GM19463 (cell line): ENCODE measurements at regions not wholly inside any gene's neighbourhood (a gene's known extent, or its start where the extent isn't known, plus 50 kb on each side); places are given as distances from the start of the nearest gene placed in this dataset.
"Not testable (repeated sequence)": the region's sequence is repeated elsewhere in the genome, so short reads cannot be mapped to it uniquely, and the experiment has no call there.

Experiments used
- ATAC-seq: cut with Tn5 transposase; IDR thresholded peaks from one replicate; pipeline ENCODE4 v1.9.1; 2021; ENCODE audit warnings: mild to moderate bottlenecking, moderate library complexity; ENCODE audit not compliant: unreplicated experiment

DNA sequence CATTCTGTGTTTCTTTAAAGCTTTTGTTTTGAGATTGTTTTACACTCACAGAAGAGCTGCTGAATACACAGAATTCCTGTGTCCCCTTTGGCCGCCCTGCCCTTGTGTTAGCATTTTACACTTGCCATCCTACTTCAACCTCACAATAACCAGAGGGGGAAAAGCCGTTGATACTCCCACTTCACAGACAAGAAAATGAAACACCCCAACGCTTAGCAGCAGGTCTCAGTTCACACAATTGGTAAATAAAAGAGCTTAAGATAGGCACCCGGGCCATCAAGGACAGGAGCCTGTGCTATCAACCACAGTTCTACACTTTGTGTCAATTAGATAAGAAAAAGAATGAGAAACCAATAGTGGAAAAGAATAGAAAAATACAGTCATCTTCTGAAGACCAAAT is 178.0 kb downstream of the SYK start:
- ATAC-seq, result no peak

DNA sequence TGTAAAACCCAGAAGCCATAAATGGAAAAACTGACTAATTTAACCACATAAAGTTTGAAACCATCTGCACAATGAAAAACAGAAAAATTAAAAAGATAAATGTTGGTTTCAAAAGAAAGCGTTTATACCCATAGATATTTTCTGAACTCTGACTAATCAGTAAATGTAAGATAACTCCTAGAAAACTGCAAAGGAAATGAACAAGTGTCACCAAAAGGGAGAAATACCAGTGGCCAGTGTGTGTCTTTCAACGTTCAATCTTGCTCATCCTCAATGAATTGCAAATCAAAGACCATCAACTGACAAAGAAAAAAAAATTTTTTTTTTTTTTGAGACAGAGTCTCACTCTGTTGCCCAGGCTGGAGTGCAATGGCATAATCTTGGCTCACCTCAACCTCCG is 180.1 kb downstream of the SYK start:
- ATAC-seq, result no peak

DNA sequence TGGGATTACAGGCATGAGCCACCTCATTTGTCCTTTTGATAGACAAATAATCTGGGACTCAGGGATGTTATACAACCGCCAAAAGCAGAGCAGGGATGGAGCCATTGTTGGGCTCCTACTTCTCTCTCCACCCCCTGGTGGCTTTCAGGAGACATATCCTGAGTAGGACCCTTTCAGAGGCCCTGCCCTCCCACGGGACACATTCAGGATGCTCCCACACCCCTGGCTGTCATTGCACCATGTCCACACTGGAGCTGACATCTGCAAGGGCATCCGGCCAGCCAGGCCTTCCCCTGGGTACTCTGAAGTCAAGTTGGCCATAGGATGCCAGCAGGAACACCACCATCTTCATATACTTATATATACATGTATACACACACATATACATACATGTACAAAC is 181.8 kb downstream of the SYK start:
- no peak for ATAC-seq

DNA sequence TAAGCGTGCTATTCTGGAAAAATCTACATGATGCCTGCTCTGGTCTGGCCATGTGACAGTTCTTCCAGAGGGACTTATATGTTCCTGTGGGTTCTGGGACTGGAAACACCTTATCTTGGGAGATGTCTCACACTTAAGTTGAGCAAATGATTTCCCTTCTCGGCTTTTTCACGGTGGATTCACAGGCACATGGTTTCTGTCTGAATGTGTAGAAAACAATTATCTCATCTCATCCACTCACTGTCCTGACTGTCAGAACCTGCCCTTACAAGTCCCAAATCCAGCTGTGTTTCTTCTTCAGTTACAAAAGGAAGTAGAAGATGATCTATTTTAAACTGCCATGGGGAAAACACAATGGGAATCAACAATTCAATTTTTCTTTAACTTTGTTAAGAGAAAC is 184.0 kb downstream of the SYK start:
- ATAC-seq, result no peak

DNA sequence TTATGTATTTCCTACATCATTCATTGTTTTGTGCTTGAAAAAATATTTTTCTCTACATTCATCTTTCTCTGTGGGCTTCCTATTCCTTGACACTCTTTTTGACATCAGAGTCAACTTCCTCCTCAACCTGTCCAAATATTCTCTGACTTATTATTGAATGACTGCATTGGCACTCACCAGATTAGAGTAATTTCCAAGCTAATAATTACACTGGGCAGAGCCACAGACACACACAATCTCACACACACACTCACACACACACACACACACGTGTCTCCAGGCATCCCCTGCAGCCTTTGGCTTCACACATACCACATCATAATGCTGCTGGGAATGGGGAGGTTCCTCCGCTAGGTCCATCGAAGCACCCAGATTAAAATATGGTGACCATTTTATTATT is 184.5 kb downstream of the SYK start:
- ATAC-seq, result no peak

DNA sequence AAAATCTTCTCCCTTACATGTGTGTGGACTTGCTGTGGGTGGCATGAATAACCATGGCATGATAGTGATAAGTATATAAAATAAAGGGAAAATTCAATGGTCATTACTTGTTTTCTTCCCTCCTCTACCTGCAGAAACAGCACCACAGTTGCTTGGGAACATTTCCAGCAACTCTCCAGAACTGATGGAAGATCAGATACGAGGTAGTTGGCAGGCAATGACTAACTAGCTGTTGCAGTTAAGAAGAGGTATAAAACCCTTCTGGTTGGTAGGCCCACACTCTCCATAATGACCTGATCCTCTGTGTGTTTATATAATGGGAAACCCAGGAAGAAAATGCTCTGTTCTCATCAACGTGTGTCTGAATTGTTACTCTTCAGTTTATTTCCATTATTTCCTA is 185.9 kb downstream of the SYK start:
- ATAC-seq, result no peak

DNA sequence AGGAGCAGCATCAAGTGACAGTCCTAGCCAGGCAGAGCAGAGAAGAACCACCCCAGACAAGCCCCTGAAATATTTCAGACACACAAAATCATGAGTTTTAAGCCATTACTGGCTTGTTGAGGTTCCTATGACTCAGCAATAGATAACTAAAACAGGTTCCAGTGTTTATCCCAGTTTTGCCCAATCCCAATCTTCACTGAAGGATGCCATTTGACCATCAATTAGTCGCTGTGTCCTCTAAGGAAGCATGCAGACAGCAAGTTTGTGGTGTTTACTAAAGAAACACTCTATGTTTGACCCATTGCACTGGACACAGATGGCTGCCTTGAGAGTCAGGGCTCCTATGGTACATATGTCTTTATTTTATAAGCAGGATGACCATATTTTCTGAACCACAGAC is 186.7 kb downstream of the SYK start:
- ATAC-seq, result no peak

DNA sequence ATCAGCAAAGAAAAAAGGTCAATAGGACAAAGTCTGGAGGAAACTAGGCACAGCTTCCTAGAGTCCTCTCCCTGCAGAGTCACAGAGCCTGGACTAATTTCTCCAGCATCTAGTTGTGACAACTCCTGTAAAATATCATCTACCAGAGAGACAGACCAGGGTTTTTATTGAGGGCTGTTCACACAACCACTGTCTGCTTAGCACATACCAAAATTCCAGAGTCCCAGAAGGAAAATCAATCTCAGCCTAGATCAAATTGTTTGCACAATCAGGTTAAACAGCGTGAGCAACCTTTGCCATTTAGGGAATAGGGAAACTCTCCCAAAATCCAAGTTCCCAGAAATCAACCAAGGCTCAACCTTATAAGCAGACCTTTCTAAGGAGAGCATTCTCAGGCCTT is 190.3 kb downstream of the SYK start:
- ATAC-seq, result no peak

DNA sequence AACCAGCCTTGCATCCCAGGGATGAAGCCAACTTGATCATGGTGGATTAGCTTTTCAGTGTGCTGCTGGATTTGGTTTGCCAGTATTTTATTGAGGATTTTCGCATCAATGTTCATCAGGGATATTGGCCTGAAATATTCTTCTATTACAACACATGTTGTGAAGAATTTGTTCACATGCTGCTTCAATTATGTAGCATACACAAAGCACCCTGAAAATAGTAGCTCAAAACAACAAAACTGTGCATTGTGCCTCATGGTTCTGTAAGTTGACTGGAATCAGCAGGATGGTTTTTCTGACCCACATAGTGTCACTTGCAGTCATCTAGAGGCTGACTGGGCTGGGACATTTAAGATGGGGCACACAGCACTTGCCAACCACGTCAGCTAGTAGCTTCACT is 193.9 kb downstream of the SYK start:
- ATAC-seq, result no peak

DNA sequence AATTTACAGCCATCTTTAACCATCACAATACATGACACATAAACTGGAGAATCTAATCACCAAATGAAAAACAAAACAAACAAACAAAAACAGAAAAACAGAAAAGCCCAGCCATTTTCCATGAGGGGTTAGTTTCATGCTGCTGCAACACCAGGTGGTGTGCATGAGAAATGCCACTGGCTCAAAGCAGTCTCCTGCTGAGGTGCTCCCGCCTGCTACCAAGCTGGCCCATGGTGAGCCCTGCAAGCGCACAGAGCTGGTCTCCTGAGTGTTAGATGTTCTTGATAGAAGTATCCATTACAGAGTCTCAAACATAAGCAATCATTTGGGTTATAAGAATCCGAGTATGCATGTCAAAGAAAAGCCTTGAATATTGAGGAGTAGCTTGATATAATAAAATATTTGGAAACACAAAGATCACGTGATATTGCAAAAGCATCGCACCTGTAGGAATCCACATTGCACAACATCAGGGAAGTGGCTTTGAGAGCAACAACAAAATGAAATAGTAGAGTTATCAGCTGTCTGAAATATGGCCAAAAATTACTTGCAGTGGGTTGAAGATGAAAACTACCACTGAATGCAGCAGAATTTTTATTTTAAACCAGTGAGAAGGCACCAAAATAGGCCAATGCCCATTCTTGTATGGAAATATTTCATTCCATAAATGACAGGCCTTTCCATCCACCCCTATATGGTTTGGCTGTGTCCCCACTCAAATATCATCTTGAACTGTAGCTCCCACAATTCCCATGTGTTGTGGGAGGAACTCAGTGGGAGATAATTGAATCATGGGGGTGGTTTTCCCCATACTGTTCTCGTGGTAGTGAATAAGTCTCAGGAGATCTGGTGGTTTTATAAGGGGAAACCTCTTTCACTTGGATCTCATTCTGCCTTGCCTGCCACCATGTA is 194.8 kb downstream of the SYK start:
- no peak for ATAC-seq

DNA sequence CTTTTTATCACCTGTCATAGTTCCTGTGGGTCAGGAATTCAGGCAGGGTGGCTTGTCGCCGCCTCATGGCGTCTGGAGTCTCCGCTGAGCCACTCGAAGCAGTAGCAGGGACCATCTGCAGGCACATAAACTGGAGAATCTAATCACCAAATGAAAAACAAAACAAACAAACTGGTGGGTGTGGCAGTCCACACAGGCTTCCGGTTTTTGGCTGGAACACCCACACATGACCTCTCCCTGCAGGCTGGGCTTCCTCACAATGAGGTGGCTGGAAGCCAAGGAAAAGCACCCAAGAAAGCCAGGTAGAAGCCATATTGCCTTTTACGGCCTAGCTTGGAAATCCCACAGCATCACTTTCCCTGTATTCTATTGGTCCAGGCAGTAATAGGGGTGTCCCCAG is 197.0 kb downstream of the SYK start:
- ATAC-seq, result no peak

DNA sequence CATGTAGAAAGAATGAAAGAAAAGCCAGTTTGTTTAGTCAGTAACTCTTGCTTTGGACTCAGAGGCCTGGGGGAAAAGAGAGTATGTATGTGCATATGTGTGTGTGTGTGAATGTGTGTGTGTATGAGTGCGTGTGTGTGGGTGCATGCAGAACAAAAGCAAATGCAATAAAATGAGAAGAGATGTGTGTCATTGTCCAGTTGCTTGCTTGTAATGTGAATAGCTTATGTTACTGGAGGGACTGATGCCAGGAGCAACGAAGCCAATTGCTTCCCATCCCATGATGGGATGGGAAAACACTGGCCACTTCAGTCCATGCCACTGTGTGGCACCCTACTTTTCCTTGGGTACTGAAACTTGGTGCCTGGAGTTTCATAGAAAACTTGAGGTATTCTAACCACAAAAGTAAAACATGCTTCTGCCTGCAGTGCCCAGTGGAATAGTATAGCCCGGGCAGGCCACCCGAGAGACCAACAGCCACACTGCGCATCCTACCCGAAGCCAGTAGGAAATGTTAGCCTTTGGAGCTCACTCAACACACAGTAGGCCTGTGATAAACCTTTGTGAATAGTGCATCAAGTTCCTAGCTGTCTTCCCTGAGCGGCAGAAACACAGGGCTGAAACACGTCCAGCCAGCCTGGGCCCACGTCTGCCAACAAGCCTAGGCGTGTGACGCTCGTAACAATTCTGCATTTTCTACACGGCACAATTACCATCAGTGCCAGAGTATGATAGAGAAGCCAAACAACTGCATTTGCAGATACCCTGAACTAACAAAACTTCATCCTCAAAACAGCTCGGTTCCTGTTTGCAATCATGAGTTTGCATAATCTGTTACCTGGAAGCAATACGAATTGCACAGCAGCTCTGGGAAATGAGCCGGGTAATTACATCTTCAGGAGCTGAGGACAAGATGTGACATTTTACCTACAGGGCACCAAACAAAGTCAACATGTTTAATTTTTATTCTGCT is 198.1 kb downstream of the SYK start:
- no peak for ATAC-seq

DNA sequence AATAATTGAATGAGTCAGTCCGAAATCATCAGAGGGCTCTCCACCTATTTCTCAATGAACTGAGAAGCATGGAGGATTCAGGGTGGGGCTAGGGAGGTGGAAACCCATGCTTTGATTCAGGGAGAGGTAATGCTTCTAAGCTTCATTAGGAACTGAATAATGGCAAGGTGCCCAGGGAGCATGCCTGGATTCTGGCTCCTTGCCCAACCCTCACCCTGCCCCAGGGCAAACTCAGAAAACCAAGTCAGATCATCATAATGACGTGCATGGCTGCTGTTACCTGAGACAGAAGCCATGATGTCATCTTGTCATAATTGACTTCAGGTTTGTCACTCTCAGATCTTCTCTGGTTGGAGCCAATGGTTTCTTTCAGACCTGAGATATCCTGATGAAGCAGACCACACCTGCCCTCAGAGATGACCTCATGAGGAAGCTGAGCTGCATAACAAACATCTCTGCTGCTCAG is 199.6 kb downstream of the SYK start:
- no peak for ATAC-seq

DNA sequence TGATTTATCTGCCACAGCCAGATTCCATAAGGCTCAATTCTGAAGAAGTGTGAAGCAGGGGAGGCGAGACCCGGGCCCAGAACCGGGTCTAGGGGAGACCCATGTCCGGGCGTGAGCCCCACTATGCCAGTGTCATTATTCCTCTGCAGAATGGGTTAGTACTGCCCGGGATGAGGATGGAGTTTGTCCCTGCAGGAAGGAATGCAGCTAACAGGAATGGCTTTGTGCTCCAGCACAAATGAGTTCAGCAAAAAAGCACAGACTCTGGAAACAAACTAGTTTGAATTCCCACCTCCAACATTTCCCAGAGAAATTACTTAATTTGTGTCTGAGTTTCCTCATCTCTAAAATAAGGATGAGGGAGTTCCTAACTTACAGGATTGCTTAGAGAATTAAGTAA is 202.9 kb downstream of the SYK start:
- ATAC-seq, result no peak

DNA sequence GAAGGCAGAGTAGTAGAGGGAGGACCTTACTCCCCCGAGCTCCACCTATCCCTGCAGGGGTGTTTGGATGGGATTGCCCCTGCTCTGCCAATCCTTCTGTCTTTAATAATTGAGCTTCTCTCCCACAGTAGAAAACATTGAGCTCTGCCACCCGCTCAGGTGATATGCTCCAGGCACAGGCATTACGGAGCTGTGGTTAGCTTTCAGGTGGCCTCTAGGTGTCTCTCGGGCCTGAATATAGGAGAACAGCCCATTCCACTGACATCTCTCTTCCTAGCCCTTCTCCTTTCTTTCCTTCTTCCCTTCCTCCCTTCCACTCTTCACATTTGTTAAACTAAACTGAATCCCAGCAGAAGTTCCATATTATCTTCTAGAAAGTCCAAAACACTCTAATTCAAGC is 203.4 kb downstream of the SYK start:
- ATAC-seq, result no peak

DNA sequence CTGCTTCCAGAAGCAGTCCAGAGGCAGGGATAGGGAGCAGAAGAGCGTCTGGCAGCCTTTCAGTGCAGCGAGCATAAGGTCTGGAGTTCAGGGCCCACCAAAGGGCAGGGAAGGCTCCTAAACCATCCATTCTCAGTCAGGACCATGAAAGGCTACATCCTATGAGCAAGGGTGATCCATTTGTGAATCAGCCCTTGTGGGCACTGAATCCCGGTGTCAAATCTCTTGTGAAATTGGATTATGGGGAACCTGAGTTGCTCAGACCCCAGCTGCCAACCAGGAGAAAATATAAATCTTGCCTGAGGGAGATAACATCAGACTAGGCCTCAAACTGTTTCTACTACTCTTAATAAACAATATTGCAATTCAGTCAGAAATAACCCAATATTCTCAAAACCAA is 204.4 kb downstream of the SYK start:
- no peak for ATAC-seq

DNA sequence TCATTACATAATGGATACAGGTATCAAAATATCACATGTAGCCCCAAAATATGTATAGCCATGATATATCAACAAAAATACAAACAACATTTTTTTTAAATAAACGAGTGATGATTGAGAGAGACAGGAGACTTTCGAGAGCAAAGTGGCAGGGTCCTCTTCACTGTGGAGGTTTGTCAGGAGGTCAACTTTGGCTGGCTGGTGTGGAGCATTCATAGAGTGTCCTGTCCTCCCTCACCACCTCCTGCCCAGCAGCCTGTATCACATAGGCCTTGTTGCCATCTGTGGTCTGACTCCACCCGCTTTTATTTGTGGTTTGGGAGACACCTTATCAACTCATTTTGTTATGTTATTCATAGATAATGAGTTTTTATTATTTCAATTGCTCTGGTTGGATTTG is 206.9 kb downstream of the SYK start:
- ATAC-seq, result no peak

DNA sequence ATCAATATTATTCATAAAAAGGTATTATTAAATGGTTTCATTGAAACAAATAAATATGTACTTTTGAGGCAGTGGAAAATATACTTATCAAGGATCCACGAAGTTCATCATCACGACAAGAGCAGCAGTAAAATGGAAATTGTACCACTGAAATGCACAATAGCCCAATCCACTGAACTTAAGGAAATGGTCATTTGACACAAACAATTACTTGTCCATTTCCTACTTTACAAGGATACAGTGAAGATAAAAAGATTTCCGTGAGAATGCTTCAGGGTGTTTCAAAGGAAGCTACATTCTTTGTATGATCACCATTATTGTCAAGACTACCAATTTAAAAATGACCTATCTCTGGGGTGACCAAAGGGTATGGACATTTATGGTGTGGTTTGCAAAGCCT is 210.3 kb downstream of the SYK start:
- no peak for ATAC-seq

DNA sequence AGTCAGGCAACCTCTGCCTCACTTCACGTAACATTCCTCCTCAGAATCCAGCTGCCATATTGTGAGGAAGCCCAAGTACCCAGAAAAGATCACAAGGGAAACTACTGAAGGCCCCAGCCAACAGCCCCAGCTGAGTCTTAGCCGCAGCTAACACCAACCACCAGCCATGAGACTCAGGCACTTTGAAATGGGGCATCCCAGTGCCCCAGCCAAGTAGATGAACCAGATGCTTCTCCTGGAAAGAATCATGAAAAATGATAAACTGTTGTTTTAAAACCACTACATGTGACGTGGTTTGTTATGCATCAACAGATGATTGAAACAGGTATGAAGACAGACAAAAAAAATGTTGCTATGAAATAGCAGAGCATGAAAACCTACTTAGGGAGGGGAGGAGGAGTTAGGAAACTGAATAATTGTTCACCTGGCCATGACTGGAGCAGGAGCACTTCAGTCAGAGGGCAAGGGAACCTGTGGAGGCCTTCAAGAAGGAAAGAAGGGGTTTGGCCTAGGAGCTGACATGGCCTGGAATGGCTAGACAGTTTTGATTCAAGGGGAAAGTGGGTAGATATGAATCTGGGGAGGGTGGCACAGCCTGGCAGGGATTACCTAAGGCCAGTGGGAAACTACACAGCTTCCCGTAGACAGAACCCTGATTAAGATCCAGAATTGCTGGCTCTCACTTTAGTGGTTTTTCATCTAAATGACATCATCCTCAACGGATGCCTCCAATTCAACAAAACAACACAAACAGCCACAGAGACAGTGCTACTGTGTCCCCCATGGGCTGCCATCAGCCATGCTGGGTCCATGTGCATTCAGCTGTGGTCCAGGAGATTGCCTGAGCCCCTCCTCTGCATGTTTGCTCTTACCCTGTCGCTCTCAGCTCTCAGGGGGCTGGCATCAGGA is 211.6 kb downstream of the SYK start:
- ATAC-seq, result no peak

DNA sequence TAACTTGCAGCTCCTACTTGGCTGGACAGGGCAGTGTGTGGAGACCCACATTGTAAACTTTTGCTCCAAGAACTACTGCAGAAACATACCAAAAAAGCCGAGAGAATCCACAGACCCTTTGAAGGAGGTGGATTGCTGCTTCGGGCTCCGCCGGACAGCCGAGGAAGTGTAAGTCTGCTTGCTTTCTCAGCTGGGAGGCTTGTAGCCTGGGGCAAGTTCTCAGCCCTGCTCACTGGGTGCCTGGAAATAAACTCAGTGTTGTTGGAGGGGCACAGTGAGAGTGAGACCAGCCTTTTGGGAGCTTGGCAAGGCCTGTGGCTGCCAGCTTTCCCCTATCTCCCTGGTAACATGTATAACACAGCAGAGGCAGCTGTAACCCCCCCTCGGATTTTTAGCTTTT is 215.6 kb downstream of the SYK start:
- no peak for ATAC-seq

DNA sequence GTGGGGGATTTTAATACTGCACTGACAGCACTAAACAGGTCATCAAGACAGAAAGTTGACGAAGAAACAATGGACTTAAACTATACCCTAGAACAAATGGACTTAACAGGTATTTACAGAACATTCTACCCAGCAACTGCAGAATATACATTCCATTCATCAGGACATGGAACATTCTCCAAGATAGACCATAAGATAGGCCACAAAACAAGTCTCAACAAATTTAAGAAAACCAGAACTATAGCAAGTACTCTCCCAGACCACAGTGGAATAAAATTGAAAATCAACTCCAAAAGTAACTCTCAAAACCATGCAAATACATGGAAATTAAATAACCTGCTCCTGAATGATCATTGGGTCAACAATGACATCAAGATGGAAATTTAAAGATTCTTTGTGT is 218.3 kb downstream of the SYK start:
- not testable (repeated sequence) for ATAC-seq
